SK-N-SH (cell line): ENCODE measurements at regions not wholly inside any gene's neighbourhood (a gene's known extent, or its start where the extent isn't known, plus 50 kb on each side); places are given as distances from the start of the nearest gene placed in this dataset.
A peak's percentile ranks its signal among the peaks of the same experiment; 100 is the strongest.

Source experiments
- CTCF ChIA-PET: fragments of 300-600, 350-600 bp; formaldehyde crosslinking; extraction: SDS; loops from one replicate; lab custom pipeline; 2021; lab: Yijun Ruan, JAX
- POLR2A ChIA-PET: fragments of 350-600 bp; sonication (Branson Sonifier 250); formaldehyde crosslinking; extraction: SDS; loops from one replicate; lab custom pipeline; 2020; ENCODE audit warnings: antibody characterized with exemption, inconsistent platforms; lab: Yijun Ruan, JAX
- DNase-seq: peaks from one replicate; pipeline ENCODE4 v3.0.0; 2012
- H2AFZ ChIP-seq: fragments of 200-600 bp; sonication (generic); 2 replicates; pipeline ENCODE4 v1.8.1; 2016; ENCODE audit warnings: antibody characterized with exemption, mild to moderate bottlenecking, low read depth
- H3F3A ChIP-seq: fragments of 200-600 bp; sonication (generic); replicated peaks from 2 replicates; pipeline ENCODE3; 2016; ENCODE audit warnings: antibody characterized with exemption, mild to moderate bottlenecking; ENCODE audit not compliant: insufficient read depth
- H3K27ac ChIP-seq, 2 experiments: fragments of 200-500 bp in 1 of 2; fragments of 200-600 bp in 1 of 2; sonication (Bioruptor generic) in 1 of 2; sonication (generic), shearing (Covaris generic) in 1 of 2; 2 replicates each; pipeline versions ENCODE4 v1.5.1 to v1.6.1; 2014 to 2016; ENCODE audit warnings: low read depth in 2 of 2, inconsistent platforms in 1 of 2, low read length in 1 of 2, mild to moderate bottlenecking in 1 of 2, mixed read lengths in 1 of 2
- H3K27me3 ChIP-seq: fragments of 200-600 bp; sonication (generic), shearing (Covaris generic); 2 replicates; pipeline ENCODE4 v1.6.1; 2016; ENCODE audit warnings: mixed run types; ENCODE audit not compliant: insufficient read depth
- H3K36me3 ChIP-seq, 2 experiments: fragments of 200-500 bp in 1 of 2; fragments of 200-600 bp in 1 of 2; sonication (Bioruptor generic) in 1 of 2; sonication (generic) in 1 of 2; replicated peaks in 1 of 2; 2 replicates each; pipeline versions ENCODE3 to v1.5.1; 2014 to 2016; ENCODE audit warnings: low read length in 1 of 2, mild to moderate bottlenecking in 1 of 2; ENCODE audit not compliant: insufficient read depth in 2 of 2, control insufficient read depth in 1 of 2
- H3K4me1 ChIP-seq, 2 experiments: fragments of 200-500 bp in 1 of 2; fragments of 200-600 bp in 1 of 2; sonication (Bioruptor generic) in 1 of 2; sonication (generic), shearing (Covaris generic) in 1 of 2; 2 replicates each; pipeline versions ENCODE4 v1.5.1 to v1.6.1; 2014 to 2016; ENCODE audit warnings: low read depth in 1 of 2, low read length in 1 of 2, mixed run types in 1 of 2; ENCODE audit not compliant: insufficient read depth in 2 of 2, control insufficient read depth in 1 of 2
- H3K4me2 ChIP-seq: fragments of 200-600 bp; sonication (generic), shearing (Covaris generic); 2 replicates; pipeline ENCODE4 v1.6.1; 2017; ENCODE audit warnings: mixed run types
- H3K4me3 ChIP-seq, 2 experiments: fragments of 200-500 bp in 1 of 2; fragments of 200-600 bp in 1 of 2; sonication (Bioruptor generic) in 1 of 2; sonication (generic), shearing (Covaris generic) in 1 of 2; 2 replicates each; pipeline versions ENCODE4 v1.5.1 to v1.8.1; 2014 to 2016; ENCODE audit warnings: low read depth in 2 of 2, inconsistent platforms in 1 of 2, low read length in 1 of 2, mild to moderate bottlenecking in 1 of 2, mixed read lengths in 1 of 2, moderate library complexity in 1 of 2
- H3K79me2 ChIP-seq: fragments of 200-600 bp; sonication (generic); 2 replicates; pipeline ENCODE4 v1.8.1; 2017; ENCODE audit warnings: mild to moderate bottlenecking; ENCODE audit not compliant: insufficient read depth
- H3K9ac ChIP-seq: fragments of 200-600 bp; sonication (generic); 2 replicates; pipeline ENCODE4 v1.6.1; 2017; ENCODE audit warnings: mixed run types
- H3K9me2 ChIP-seq: fragments of 200-600 bp; sonication (generic); 2 replicates; pipeline ENCODE4 v1.6.1; 2017; ENCODE audit warnings: mixed run types
- H3K9me3 ChIP-seq: fragments of 200-600 bp; sonication (generic); 2 replicates; pipeline ENCODE4 v1.6.1; 2017; ENCODE audit warnings: mixed run types, mild to moderate bottlenecking, moderate library complexity
- H4K20me1 ChIP-seq: fragments of 200-600 bp; sonication (generic); 2 replicates; pipeline ENCODE4 v1.6.1; 2017; ENCODE audit warnings: mild to moderate bottlenecking, mixed run types; ENCODE audit not compliant: insufficient read depth
- ELF1 ChIP-seq: IDR thresholded peaks from 2 replicates; pipeline ENCODE4 v1.4.0; 2012
- JUND ChIP-seq: IDR thresholded peaks from 2 replicates; pipeline ENCODE4 v1.4.0; 2012
- MXI1 ChIP-seq: IDR thresholded peaks from 2 replicates; pipeline ENCODE4 v1.6.1; 2012; ENCODE audit warnings: mild to moderate bottlenecking, low read depth, low read length, improper control_type of control experiment
- NFIC ChIP-seq: IDR thresholded peaks from 2 replicates; pipeline ENCODE4 v1.4.0; 2012; ENCODE audit warnings: borderline replicate concordance
- NRF1 ChIP-seq: IDR thresholded peaks from 2 replicates; pipeline ENCODE4 v1.6.1; 2012; ENCODE audit warnings: low read depth, mild to moderate bottlenecking, low read length
- TAF1 ChIP-seq: IDR thresholded peaks from 2 replicates; pipeline ENCODE4 v1.6.1; 2012; ENCODE audit warnings: low read depth, mild to moderate bottlenecking, low read length, moderate library complexity, borderline replicate concordance
- YY1 ChIP-seq: IDR thresholded peaks from 2 replicates; pipeline ENCODE4 v1.4.0; 2012; ENCODE audit warnings: low read depth, mild to moderate bottlenecking
- WGBS: methylation state at CpG from one replicate; pipeline ENCODE4 v1.1.6; 2017; ENCODE audit warnings: low lambda C conversion rate; 5-methylcytosine and 5-hydroxymethylcytosine counted together
- TF ChIP-seq, protein P1 (sequence below): IDR thresholded peaks from 2 replicates; pipeline ENCODE4 v1.6.1; 2012; ENCODE audit warnings: mild to moderate bottlenecking, low read depth, low read length, moderate library complexity
- TF ChIP-seq, protein P2 (sequence below): IDR thresholded peaks from 2 replicates; pipeline ENCODE4 v1.4.0; 2012; ENCODE audit warnings: low read depth
- TF ChIP-seq, protein P3 (sequence below): IDR thresholded peaks from 2 replicates; pipeline ENCODE4 v1.4.0; 2012; ENCODE audit warnings: low read depth, borderline replicate concordance
- TF ChIP-seq, protein P4 (sequence below): IDR thresholded peaks from 2 replicates; pipeline ENCODE4 v1.4.0; 2012; ENCODE audit warnings: low read depth, borderline replicate concordance

DNA sequence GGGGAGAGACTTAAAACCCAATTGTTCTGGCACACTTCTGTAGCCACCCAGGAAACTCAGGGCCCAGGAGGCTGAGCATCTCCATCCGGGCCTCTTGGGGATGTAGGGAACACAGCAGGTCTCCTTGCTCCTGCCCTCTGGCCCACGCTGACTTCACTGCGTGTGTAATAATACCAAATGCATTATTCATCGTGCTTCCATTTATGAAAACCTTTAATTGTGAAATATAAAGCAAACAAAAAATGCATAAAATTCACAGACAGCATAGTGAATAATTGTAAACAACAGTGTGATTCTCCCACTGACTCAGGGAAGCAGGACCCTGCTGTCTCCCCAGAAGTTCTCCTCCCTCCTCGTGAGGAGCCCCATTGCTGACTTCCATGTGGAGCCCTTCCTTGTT is 70.3 kb upstream of the SHH start:
- WGBS: 25% methylated on average over 5 of the region's 5 CpGs
- peaks cover 0 to 8% of the 10 kb centered on the region in 2 experiments; a peak in 2 of 4 replicates for H3K4me1 ChIP-seq
- DNase-seq: no peak
- H3K27me3 ChIP-seq: peaks cover 47% of the 10 kb centered on the region; the same call in 1 of the 2 replicates
- H3K9ac ChIP-seq: no peak overlapping the region
- POLR2A ChIA-PET: no interaction called here
- H3K79me2 ChIP-seq: no peaks in the 10 kb centered on the region
- no peaks in the 10 kb centered on the region for H3K36me3 ChIP-seq
- no peaks in the 10 kb centered on the region for H3F3A ChIP-seq
- H2AFZ ChIP-seq: peak overlapping the region; percentile 50; the same call in 1 of the 2 replicates
- H3K9me2 ChIP-seq: no peaks in the 10 kb centered on the region
- H3K4me2 ChIP-seq: no peak overlapping the region; the same call in 1 of the 2 replicates
- no peaks in the 10 kb centered on the region for H4K20me1 ChIP-seq
- no peak overlapping the region for H3K27ac ChIP-seq
- no peak for TF ChIP-seq MXI1
- no peak for TF ChIP-seq ELF1
- TF ChIP-seq, protein P1, sequence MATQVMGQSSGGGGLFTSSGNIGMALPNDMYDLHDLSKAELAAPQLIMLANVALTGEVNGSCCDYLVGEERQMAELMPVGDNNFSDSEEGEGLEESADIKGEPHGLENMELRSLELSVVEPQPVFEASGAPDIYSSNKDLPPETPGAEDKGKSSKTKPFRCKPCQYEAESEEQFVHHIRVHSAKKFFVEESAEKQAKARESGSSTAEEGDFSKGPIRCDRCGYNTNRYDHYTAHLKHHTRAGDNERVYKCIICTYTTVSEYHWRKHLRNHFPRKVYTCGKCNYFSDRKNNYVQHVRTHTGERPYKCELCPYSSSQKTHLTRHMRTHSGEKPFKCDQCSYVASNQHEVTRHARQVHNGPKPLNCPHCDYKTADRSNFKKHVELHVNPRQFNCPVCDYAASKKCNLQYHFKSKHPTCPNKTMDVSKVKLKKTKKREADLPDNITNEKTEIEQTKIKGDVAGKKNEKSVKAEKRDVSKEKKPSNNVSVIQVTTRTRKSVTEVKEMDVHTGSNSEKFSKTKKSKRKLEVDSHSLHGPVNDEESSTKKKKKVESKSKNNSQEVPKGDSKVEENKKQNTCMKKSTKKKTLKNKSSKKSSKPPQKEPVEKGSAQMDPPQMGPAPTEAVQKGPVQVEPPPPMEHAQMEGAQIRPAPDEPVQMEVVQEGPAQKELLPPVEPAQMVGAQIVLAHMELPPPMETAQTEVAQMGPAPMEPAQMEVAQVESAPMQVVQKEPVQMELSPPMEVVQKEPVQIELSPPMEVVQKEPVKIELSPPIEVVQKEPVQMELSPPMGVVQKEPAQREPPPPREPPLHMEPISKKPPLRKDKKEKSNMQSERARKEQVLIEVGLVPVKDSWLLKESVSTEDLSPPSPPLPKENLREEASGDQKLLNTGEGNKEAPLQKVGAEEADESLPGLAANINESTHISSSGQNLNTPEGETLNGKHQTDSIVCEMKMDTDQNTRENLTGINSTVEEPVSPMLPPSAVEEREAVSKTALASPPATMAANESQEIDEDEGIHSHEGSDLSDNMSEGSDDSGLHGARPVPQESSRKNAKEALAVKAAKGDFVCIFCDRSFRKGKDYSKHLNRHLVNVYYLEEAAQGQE: no peak
- no peak for TF ChIP-seq NRF1
- TF ChIP-seq YY1: no peak
- no peak for TF ChIP-seq TAF1
- no peak for TF ChIP-seq JUND
- TF ChIP-seq, protein P2, sequence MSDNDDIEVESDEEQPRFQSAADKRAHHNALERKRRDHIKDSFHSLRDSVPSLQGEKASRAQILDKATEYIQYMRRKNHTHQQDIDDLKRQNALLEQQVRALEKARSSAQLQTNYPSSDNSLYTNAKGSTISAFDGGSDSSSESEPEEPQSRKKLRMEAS: no peak
- TF ChIP-seq, protein P3, sequence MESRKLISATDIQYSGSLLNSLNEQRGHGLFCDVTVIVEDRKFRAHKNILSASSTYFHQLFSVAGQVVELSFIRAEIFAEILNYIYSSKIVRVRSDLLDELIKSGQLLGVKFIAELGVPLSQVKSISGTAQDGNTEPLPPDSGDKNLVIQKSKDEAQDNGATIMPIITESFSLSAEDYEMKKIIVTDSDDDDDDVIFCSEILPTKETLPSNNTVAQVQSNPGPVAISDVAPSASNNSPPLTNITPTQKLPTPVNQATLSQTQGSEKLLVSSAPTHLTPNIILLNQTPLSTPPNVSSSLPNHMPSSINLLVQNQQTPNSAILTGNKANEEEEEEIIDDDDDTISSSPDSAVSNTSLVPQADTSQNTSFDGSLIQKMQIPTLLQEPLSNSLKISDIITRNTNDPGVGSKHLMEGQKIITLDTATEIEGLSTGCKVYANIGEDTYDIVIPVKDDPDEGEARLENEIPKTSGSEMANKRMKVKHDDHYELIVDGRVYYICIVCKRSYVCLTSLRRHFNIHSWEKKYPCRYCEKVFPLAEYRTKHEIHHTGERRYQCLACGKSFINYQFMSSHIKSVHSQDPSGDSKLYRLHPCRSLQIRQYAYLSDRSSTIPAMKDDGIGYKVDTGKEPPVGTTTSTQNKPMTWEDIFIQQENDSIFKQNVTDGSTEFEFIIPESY: no peak
- H3K9me3 ChIP-seq: no peaks in the 10 kb centered on the region
- no peak overlapping the region for H3K4me3 ChIP-seq
- CTCF ChIA-PET: interaction anchor here (1.4 kb wide), 1 partner anchor 78 kb away, joined by 3 read pairs; no protein-coding TSS in a partner anchor

DNA sequence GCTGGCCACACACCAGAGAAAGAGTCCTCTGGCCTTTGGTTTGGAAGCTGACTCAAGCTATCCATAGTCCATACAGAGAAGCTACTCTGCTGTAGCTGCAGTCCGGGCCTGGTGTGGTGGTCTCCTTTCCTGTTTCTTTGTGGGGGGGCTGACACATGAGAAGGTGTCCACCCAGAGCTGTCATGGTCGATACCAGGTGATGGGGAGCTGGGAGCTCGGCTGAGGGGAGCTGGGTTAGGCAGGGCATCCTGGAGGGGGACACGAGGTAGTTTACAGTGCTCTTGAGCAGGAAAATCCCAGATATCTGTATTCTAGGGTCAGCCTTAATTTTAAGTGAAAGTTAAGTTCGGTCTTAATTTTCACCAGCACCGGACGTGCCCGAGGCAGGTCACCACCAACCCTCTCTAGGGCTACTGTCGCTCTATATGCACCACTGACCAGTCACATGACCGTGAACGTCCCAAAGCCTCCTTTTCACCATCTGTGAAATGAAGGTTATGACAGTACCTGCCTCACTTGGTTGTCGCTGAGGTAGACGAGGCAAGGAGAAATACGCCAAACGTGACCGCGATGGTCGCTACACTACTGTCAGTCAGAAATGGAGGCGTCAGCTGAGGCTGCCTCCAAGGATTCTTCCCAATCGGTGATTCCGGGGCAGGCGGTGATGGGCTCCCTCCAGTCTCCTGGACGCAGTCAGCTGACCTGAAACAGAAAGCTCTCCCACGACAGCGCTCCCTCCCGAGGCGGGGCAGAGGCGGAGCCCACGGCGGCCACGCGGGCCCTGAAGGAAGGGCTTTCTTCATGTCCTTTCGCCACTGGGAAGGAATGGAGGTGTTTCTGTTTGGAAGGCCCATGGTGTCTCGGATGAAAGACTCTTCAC is 69.4 kb upstream of the SHH start:
- Histone ChIP-seq H3K9me3 (no peaks in the 10 kb centered on the region), H3K27ac (no peak overlapping the region), H4K20me1 (no peaks in the 10 kb centered on the region), H3K9me2 (no peaks in the 10 kb centered on the region), H3K4me3 (peak overlapping the region in 1 of 2 experiments; percentile 4; a peak in 1 of 4 replicates), H3F3A (no peaks in the 10 kb centered on the region), H3K9ac (no peak overlapping the region), H3K4me2 (peak overlapping the region; percentile 18; the same call in 1 of the 2 replicates), H3K4me1 (peaks cover 0 to 8% of the 10 kb centered on the region in 2 experiments; a peak in 2 of 4 replicates), H3K79me2 (no peaks in the 10 kb centered on the region), H3K27me3 (peaks cover 49% of the 10 kb centered on the region; the same call in 1 of the 2 replicates), H2AFZ (no peak overlapping the region), H3K36me3 (no peaks in the 10 kb centered on the region)
- 23% methylated on average over 33 of the region's 34 CpGs for WGBS
- no peak for DNase-seq
- ChIA-PET POLR2A (no interaction called here), CTCF (no interaction called here)
- no peak for TF ChIP-seq NFIC
- TF ChIP-seq, protein P4, sequence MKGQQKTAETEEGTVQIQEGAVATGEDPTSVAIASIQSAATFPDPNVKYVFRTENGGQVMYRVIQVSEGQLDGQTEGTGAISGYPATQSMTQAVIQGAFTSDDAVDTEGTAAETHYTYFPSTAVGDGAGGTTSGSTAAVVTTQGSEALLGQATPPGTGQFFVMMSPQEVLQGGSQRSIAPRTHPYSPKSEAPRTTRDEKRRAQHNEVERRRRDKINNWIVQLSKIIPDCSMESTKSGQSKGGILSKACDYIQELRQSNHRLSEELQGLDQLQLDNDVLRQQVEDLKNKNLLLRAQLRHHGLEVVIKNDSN: peak; percentile 26; the same call in 1 of the 2 replicates
